Ascending aorta (tissue), 2 donors: ENCODE measurements at regions not wholly inside any gene's neighbourhood (a gene's known extent, or its start where the extent isn't known, plus 50 kb on each side); places are given as distances from the start of the nearest gene placed in this dataset.
A peak's percentile ranks its signal among the peaks of the same experiment; 100 is the strongest.

Source experiments
- DNase-seq, 2 donors: peaks; one replicate each; pipeline ENCODE4 v3.0.0-alpha.2; 2019; ENCODE audit warnings: low spot score in 2 of 2
- H3K27ac ChIP-seq, 2 donors: fragments of 200-600 bp; sonication (generic); one replicate each; pipeline ENCODE4 v1.5.1; 2016 to 2017; ENCODE audit warnings: mild to moderate bottlenecking in 1 of 2
- H3K27me3 ChIP-seq: fragments of 200-600 bp; sonication (generic); one replicate; pipeline ENCODE4 v1.5.1; 2017
- H3K36me3 ChIP-seq, 2 donors: fragments of 200-600 bp; sonication (generic); one replicate each; pipeline ENCODE4 v1.5.1; 2016
- H3K4me1 ChIP-seq, 2 donors: fragments of 200-600 bp; sonication (generic); one replicate each; pipeline ENCODE4 v1.5.1; 2016 to 2017; ENCODE audit warnings: mild to moderate bottlenecking in 1 of 2
- H3K4me3 ChIP-seq, 2 donors: fragments of 200-600 bp; sonication (generic); one replicate each; pipeline ENCODE4 v1.5.1; 2016 to 2017; ENCODE audit warnings: mild to moderate bottlenecking in 1 of 2
- H3K9me3 ChIP-seq, 2 donors: fragments of 200-600 bp; sonication (generic); one replicate each; pipeline ENCODE4 v1.5.1; 2016
- CTCF ChIP-seq, 3 experiments: fragments of 200-600 bp in 2 of 3; fragments of 450-650 bp in 1 of 3; sonication (generic) in 2 of 3; IDR thresholded peaks; one replicate each; pipeline ENCODE4 v1.5.1; 2016 to 2019; ENCODE audit warnings: antibody characterized with exemption in 3 of 3, mild to moderate bottlenecking in 1 of 3, moderate library complexity in 1 of 3
- intact Hi-C: fragments of 100-400 bp; cut with DNase I; formaldehyde crosslinking; loops from one replicate; pipeline ENCODE4 v1.15.1; 2023

- no peaks in the 10 kb centered on the region for H3K27me3 ChIP-seq
- intact Hi-C loops, result loop anchor here (1.0 to 10.0 kb wide), 2 partner anchors 87 to 160 kb away; no protein-coding TSS in a partner anchor
- no peak for DNase-seq
Measured at GRCh38 chr13:44274771-44275205, 98.8 kb upstream of the SERP2 start.

GRCh38 chr13:44275381-44275780, 98.2 kb upstream of the SERP2 start:
- H3K4me3 ChIP-seq, result no peak overlapping the region
- H3K4me1 ChIP-seq, result peaks cover 9 to 44% of the 10 kb centered on the region in 2 donors
- no peaks in the 10 kb centered on the region for H3K9me3 ChIP-seq
- no peaks in the 10 kb centered on the region for H3K36me3 ChIP-seq
- peak overlapping the region; percentile 88 to 92 for H3K27ac ChIP-seq
- TF ChIP-seq CTCF (IDR thresholded peaks at IDR 0.05), result no peak
- DNase-seq, result no peak
- H3K27me3 ChIP-seq, result no peaks in the 10 kb centered on the region
- intact Hi-C loops, result loop anchor here (10.0 kb wide), 1 partner anchor 159 kb away; no protein-coding TSS in a partner anchor

More at GRCh38 chr13:44274771-44275205, 98.8 kb upstream of the SERP2 start:
- Histone ChIP-seq H3K27ac (peak overlapping the region; percentile 88 to 92), H3K36me3 (no peaks in the 10 kb centered on the region), H3K4me3 (peak overlapping the region; percentile 44 to 55), H3K4me1 (peaks cover 9 to 45% of the 10 kb centered on the region in 2 donors), H3K9me3 (no peaks in the 10 kb centered on the region)
- TF ChIP-seq CTCF (IDR thresholded peaks at IDR 0.05), result no peak

- no peak for DNase-seq
- Histone ChIP-seq H3K4me3 (no peak overlapping the region), H3K4me1 (peaks cover 5 to 38% of the 10 kb centered on the region in 2 donors), H3K9me3 (no peaks in the 10 kb centered on the region), H3K36me3 (no peaks in the 10 kb centered on the region), H3K27ac (peak overlapping the region in 1 of 2 donors; percentile 92), H3K27me3 (no peaks in the 10 kb centered on the region)
- TF ChIP-seq CTCF (IDR thresholded peaks at IDR 0.05), result no peak
- intact Hi-C loops, result loop anchor here (10.0 kb wide), 1 partner anchor 159 kb away; no protein-coding TSS in a partner anchor
Measured at GRCh38 chr13:44276061-44276460, 97.6 kb upstream of the SERP2 start.

- DNase-seq, result no peak
Measured at GRCh38 chr13:44277459-44277858, 96.2 kb upstream of the SERP2 start.

GRCh38 chr13:44278166-44278565, 95.5 kb upstream of the SERP2 start:
- H3K4me3 ChIP-seq, result no peak overlapping the region
- H3K36me3 ChIP-seq, result no peaks in the 10 kb centered on the region
- no peaks in the 10 kb centered on the region for H3K27me3 ChIP-seq
- H3K4me1 ChIP-seq, result peaks cover 0 to 20% of the 10 kb centered on the region in 2 donors
- H3K27ac ChIP-seq, result no peak overlapping the region
- no peak for TF ChIP-seq CTCF (IDR thresholded peaks at IDR 0.05)
- intact Hi-C loops, result loop anchor here (10.0 kb wide), 1 partner anchor 157 kb away; no protein-coding TSS in a partner anchor
- no peaks in the 10 kb centered on the region for H3K9me3 ChIP-seq
- no peak for DNase-seq

More at GRCh38 chr13:44277459-44277858, 96.2 kb upstream of the SERP2 start:
- no peaks in the 10 kb centered on the region for H3K36me3 ChIP-seq
- no peaks in the 10 kb centered on the region for H3K27me3 ChIP-seq
- no peak overlapping the region for H3K4me3 ChIP-seq
- H3K27ac ChIP-seq, result no peak overlapping the region
- intact Hi-C loops, result loop anchor here (10.0 kb wide), 1 partner anchor 157 kb away; no protein-coding TSS in a partner anchor
- H3K4me1 ChIP-seq, result peaks cover 0 to 25% of the 10 kb centered on the region in 2 donors
- H3K9me3 ChIP-seq, result no peaks in the 10 kb centered on the region
- no peak for TF ChIP-seq CTCF (IDR thresholded peaks at IDR 0.05)
